HFF-Myc (cell line): ENCODE measurements at regions not wholly inside any gene's neighbourhood (a gene's known extent, or its start where the extent isn't known, plus 50 kb on each side); places are given as distances from the start of the nearest gene placed in this dataset.
"Not testable (repeated sequence)": the region's sequence is repeated elsewhere in the genome, so short reads cannot be mapped to it uniquely, and the experiment has no call there.

Experiments
- DNase-seq: peaks from one replicate; pipeline ENCODE4 v3.0.0-alpha.2; 2011; ENCODE audit warnings: low read depth; ENCODE audit errors: extremely low read depth
- H3K4me3 ChIP-seq: replicated peaks from 2 replicates; pipeline ENCODE4 v1.5.1; 2011; ENCODE audit warnings: low read depth, mild to moderate bottlenecking, control low read depth, low read length
- TF ChIP-seq, protein P1 (sequence below): IDR thresholded peaks from 2 replicates; pipeline ENCODE4 v1.5.1; 2012; ENCODE audit warnings: mild to moderate bottlenecking, low read depth, low read length, control low read depth; ENCODE audit errors: missing control alignments

DNA sequence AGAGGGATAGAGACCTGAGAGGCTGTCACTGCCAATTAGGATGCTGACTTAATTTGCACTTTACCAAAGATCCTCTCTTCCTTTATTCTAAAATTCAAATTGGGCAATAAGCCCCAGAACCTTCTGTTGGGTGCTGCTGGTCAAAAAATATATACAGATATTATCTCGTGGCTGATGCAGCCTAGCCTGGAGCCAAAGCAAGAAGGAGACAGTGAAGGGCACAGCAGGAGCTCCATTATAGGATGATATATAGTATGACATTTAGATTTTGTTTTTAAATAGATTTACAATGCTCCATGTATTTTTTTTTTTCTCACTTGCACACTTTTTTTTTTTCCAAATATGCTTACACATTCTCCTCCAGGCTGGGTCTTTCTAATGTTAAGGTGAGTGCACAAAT lies 579.3 kb downstream of the PIK3C3 start:
- no peak for DNase-seq
- no peak overlapping the region for H3K4me3 ChIP-seq
- TF ChIP-seq, protein P1, sequence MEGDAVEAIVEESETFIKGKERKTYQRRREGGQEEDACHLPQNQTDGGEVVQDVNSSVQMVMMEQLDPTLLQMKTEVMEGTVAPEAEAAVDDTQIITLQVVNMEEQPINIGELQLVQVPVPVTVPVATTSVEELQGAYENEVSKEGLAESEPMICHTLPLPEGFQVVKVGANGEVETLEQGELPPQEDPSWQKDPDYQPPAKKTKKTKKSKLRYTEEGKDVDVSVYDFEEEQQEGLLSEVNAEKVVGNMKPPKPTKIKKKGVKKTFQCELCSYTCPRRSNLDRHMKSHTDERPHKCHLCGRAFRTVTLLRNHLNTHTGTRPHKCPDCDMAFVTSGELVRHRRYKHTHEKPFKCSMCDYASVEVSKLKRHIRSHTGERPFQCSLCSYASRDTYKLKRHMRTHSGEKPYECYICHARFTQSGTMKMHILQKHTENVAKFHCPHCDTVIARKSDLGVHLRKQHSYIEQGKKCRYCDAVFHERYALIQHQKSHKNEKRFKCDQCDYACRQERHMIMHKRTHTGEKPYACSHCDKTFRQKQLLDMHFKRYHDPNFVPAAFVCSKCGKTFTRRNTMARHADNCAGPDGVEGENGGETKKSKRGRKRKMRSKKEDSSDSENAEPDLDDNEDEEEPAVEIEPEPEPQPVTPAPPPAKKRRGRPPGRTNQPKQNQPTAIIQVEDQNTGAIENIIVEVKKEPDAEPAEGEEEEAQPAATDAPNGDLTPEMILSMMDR: no peak

GRCh38 chr18:42536442-42536841 lies 579.0 kb downstream of the RIT2 start:
- DNase-seq: no peak
- TF ChIP-seq, protein P1: no peak
- no peak overlapping the region for H3K4me3 ChIP-seq

- H3K4me3 ChIP-seq: no peak overlapping the region
- TF ChIP-seq, protein P1: no peak
- DNase-seq: no peak
Measured at GRCh38 chr18:42537291-42537690, 578.2 kb downstream of the RIT2 start.

DNA sequence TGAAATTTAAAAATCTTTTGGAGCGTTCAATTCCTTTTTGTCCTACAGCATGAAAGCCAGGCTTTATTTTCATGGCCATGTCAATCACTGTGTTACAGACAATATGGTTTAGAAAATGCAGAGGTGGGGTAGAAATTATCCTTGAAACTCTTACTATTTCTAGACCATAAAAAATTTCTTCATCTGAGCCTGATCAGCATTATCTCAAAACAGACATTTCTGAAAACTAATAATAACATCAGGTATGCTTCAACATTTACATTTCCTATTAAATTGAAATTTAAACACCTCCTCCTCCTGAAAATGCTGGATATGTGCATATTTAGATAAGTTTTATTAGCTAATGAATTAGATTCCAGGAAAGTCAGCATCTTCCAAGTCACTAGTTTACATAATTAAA lies 570.6 kb downstream of the RIT2 start:
- no peak for DNase-seq
- H3K4me3 ChIP-seq: no peak overlapping the region
- TF ChIP-seq, protein P1: no peak

DNA sequence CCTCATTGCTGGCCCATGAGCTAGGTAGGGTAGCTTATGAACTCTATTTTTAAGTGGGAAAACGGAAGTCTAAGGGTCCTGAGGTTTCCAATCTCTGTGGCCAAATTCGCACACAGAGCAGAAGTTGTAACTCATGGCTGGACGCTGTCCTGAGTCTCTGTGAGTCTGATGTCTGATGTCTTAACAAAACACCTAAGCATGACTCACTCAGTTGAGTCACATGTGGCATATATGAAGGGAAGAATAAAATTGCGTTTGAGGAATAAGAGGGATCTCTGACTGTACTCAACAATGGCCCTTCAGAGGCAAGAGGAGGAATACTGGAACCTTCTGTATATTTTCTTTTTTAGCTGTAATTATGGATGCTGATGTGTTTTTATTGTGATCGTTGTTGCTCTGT lies 569.7 kb downstream of the RIT2 start:
- H3K4me3 ChIP-seq: no peak overlapping the region
- TF ChIP-seq, protein P1: no peak
- no peak for DNase-seq

- TF ChIP-seq, protein P1: no peak
- no peak overlapping the region for H3K4me3 ChIP-seq
- DNase-seq: no peak
Measured at GRCh38 chr18:42548493-42548892, 567.0 kb downstream of the RIT2 start.

DNA sequence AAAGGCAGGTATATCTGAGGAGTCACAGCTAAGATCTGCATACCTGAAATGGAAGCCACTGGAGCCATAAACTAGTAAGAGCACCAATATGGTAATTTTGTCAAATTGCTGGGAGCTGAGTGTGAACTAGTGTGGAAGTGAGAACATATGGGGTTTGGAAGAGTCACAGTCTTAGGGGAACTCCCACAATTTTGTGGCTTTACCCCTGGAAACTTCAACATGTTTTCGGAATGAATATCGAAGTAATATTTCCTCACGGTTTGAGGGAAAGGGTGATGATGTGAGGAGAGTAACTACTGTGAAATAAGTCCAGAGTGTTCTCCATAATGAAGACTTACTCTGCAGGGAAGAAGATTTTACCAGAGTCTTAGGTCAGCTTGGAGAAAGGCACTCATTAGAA lies 565.9 kb downstream of the RIT2 start:
- TF ChIP-seq, protein P1: no peak
- H3K4me3 ChIP-seq: no peak overlapping the region
- no peak for DNase-seq

- not testable (repeated sequence) for DNase-seq, H3K4me3 ChIP-seq
Measured at GRCh38 chr18:42552559-42552958, 562.9 kb downstream of the RIT2 start.
